ENCODE measurements at regions not wholly inside any gene's neighbourhood (a gene's known extent, or its start where the extent isn't known, plus 50 kb on each side); places are given as distances from the start of the nearest gene placed in this dataset.

GRCh38 chr13:65085977-65086376, 2144.2 kb downstream of the PCDH9 start:
- TF ChIP-seq CTCF (IDR thresholded peaks at IDR 0.05; ENCODE audit: control extremely low read depth, extremely low read depth, low read depth, missing control alignments), result no peak
- no peak for DNase-seq (ENCODE audit: extremely low spot score)
- ChIA-PET POLR2A (no interaction called here), CTCF (interaction anchor here (0.9 kb wide), 1 partner anchor 8 kb away, joined by 3 read pairs; no protein-coding TSS in a partner anchor)

- DNase-seq (ENCODE audit: extremely low spot score), result no peak
- ChIA-PET POLR2A (no interaction called here), CTCF (no interaction called here)
- TF ChIP-seq CTCF (IDR thresholded peaks at IDR 0.05; ENCODE audit: control extremely low read depth, extremely low read depth, low read depth, missing control alignments), result no peak
Measured at GRCh38 chr13:65074248-65074647, 2155.9 kb downstream of the PCDH9 start.

- CTCF ChIA-PET, result no interaction called here
- POLR2A ChIA-PET, result no interaction called here
- no peak for DNase-seq (ENCODE audit: extremely low spot score)
- no peak for TF ChIP-seq CTCF (IDR thresholded peaks at IDR 0.05; ENCODE audit: control extremely low read depth, extremely low read depth, low read depth, missing control alignments)
Measured at GRCh38 chr13:65064967-65065366, 2165.2 kb downstream of the PCDH9 start.

GRCh38 chr13:65063753-65064152, 2166.4 kb downstream of the PCDH9 start:
- TF ChIP-seq CTCF (IDR thresholded peaks at IDR 0.05; ENCODE audit: control extremely low read depth, extremely low read depth, low read depth, missing control alignments), result no peak
- CTCF ChIA-PET, result interaction anchor here (1.7 kb wide), 1 partner anchor 10 kb away, joined by 3 read pairs; no protein-coding TSS in a partner anchor
- DNase-seq (ENCODE audit: extremely low spot score), result no peak
- POLR2A ChIA-PET, result no interaction called here

GRCh38 chr13:65057986-65058385, 2172.2 kb downstream of the PCDH9 start:
- ChIA-PET POLR2A (no interaction called here), CTCF (interaction anchor here (0.7 kb wide), 1 partner anchor 16 kb away, joined by 3 read pairs; no protein-coding TSS in a partner anchor)
- no peak for TF ChIP-seq CTCF (IDR thresholded peaks at IDR 0.05; ENCODE audit: control extremely low read depth, extremely low read depth, low read depth, missing control alignments)
- DNase-seq (ENCODE audit: extremely low spot score), result no peak

GRCh38 chr13:65054277-65054676, 2175.9 kb downstream of the PCDH9 start:
- DNase-seq (ENCODE audit: extremely low spot score), result no peak
- ChIA-PET POLR2A (no interaction called here), CTCF (interaction anchor here (1.2 kb wide), 1 partner anchor 8 kb away, joined by 3 read pairs; no protein-coding TSS in a partner anchor)
- no peak for TF ChIP-seq CTCF (IDR thresholded peaks at IDR 0.05; ENCODE audit: control extremely low read depth, extremely low read depth, low read depth, missing control alignments)

GRCh38 chr13:65036999-65037398, 2193.1 kb downstream of the PCDH9 start:
- DNase-seq (ENCODE audit: extremely low spot score), result no peak
- CTCF ChIA-PET, result no interaction called here
- no peak for TF ChIP-seq CTCF (IDR thresholded peaks at IDR 0.05; ENCODE audit: control extremely low read depth, extremely low read depth, low read depth, missing control alignments)
- POLR2A ChIA-PET, result no interaction called here
